ENCODE measurements at regions not wholly inside any gene's neighbourhood (a gene's known extent, or its start where the extent isn't known, plus 50 kb on each side); places are given as distances from the start of the nearest gene placed in this dataset.

DNA sequence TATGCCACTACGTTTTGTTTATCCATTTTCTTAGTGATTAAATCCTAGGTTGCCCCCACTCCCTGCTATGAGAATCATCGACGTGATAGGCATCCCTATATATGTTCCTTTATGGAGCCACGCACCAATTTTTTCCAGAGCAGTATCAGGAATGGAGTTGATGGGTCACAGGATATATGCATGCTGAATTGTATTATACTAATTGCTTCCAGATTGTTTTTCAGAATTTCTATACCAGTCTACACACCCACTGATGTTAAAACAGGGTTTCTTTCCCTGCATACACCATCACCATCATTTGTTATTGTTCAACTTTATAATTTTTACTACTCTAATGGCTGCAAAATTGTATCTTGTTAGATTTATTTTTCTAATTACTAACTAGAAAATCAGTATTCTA is 100.1 kb upstream of the MRPS22 start:
- no peak for FAIRE-seq
- H3K4me3 ChIP-seq (ENCODE audit: low read depth, low read length): no peak overlapping the region
- H3K36me3 ChIP-seq (ENCODE audit: control insufficient read depth, insufficient read depth, low read length): no peaks in the 10 kb centered on the region
- TF ChIP-seq, protein P1, sequence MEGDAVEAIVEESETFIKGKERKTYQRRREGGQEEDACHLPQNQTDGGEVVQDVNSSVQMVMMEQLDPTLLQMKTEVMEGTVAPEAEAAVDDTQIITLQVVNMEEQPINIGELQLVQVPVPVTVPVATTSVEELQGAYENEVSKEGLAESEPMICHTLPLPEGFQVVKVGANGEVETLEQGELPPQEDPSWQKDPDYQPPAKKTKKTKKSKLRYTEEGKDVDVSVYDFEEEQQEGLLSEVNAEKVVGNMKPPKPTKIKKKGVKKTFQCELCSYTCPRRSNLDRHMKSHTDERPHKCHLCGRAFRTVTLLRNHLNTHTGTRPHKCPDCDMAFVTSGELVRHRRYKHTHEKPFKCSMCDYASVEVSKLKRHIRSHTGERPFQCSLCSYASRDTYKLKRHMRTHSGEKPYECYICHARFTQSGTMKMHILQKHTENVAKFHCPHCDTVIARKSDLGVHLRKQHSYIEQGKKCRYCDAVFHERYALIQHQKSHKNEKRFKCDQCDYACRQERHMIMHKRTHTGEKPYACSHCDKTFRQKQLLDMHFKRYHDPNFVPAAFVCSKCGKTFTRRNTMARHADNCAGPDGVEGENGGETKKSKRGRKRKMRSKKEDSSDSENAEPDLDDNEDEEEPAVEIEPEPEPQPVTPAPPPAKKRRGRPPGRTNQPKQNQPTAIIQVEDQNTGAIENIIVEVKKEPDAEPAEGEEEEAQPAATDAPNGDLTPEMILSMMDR (IDR thresholded peaks at IDR 0.05; ENCODE audit: insufficient read depth, low read length, severe bottlenecking): no peak
- no peak for DNase-seq (ENCODE audit: low read depth)
- H3K27me3 ChIP-seq (ENCODE audit: control insufficient read depth, insufficient read depth, low read length): peaks cover 1% of the 10 kb centered on the region

DNA sequence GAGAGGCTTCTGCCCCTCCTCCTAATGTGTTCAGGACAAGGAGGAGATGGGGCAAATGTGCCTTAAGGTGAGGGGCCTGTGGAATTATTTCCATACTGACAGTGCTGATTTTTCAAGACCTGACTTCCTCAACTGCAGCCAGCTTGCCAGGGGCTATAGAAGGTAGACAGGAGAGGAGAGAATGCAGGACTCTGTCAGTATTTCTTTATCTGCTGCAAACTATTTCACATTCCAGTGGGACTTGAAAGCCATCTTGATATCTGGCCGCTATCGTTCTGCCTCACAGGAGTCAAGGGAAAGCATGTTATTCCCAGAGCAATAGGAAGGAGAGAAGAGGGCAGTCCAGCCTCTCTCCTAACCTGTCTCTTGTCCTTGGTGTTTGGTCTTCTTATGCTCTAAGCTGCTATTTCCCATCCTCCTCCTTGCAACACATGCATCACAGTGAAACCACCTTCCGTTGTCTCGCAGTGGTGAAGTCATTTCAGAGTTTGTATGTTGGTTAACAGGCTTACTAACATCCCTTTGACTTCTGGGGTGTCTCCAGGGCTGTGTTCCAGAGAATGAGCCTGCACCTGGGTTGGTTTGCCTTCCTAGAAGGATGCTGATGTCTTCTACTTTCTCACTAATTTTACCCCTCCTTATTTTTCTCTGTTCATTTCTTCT is 95.1 kb upstream of the MRPS22 start:
- Histone ChIP-seq H3K36me3 (ENCODE audit: control insufficient read depth, insufficient read depth, low read length) (no peaks in the 10 kb centered on the region), H3K4me3 (ENCODE audit: low read depth, low read length) (no peak overlapping the region), H3K27me3 (ENCODE audit: control insufficient read depth, insufficient read depth, low read length) (peaks cover 1% of the 10 kb centered on the region)
- DNase-seq (ENCODE audit: low read depth): no peak
- FAIRE-seq: peak; percentile 88
- TF ChIP-seq, protein P1 (IDR thresholded peaks at IDR 0.05; ENCODE audit: insufficient read depth, low read length, severe bottlenecking): no peak

DNA sequence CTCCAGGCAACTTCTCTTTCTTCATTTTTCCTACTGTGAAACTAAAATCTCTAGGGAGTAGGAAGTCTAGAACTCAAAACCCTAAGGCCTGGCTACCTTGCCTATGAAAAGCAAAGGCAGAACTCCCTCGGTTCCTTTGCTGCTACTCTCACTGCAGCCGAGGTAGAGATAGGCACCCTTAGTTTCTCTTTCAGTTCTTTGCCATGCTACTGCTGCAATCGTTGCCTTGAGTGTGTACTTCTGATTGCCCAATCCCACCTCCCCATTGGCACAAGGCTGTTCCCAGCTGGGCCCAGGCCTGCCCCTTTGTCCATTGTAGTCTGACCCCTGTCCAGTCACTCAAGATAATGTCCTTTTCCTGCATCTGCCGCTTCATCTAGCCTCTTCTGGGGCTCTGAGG is 92.3 kb upstream of the MRPS22 start:
- Histone ChIP-seq H3K36me3 (ENCODE audit: control insufficient read depth, insufficient read depth, low read length) (no peaks in the 10 kb centered on the region), H3K4me3 (ENCODE audit: low read depth, low read length) (no peak overlapping the region), H3K27me3 (ENCODE audit: control insufficient read depth, insufficient read depth, low read length) (peaks cover 1% of the 10 kb centered on the region)
- TF ChIP-seq, protein P1 (IDR thresholded peaks at IDR 0.05; ENCODE audit: insufficient read depth, low read length, severe bottlenecking): no peak
- DNase-seq (ENCODE audit: low read depth) (no peak), FAIRE-seq (no peak)

DNA sequence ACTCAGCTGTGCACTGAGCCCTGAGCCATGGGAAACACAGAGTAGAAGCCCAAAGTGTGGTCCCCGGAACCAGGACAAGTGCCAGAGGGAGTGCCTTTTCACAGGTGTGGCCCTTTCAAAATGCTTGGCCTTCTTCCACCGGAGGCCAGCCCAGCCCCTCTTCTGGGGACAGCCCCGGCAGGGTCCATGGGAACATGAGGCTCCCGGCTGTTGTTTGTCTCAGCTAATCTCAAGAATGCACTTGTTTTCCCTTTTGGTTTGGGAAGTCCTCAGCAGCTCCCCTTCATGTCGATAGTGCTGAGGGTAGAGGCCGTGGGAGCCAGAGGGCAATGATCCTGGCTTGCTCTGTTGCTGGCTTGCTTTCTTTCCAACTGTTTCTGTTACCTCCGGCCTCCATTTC is 91.1 kb upstream of the MRPS22 start:
- H3K27me3 ChIP-seq (ENCODE audit: control insufficient read depth, insufficient read depth, low read length): peaks cover 1% of the 10 kb centered on the region
- no peak for DNase-seq (ENCODE audit: low read depth)
- H3K4me3 ChIP-seq (ENCODE audit: low read depth, low read length): no peak overlapping the region
- no peaks in the 10 kb centered on the region for H3K36me3 ChIP-seq (ENCODE audit: control insufficient read depth, insufficient read depth, low read length)
- FAIRE-seq: no peak
- TF ChIP-seq, protein P1 (IDR thresholded peaks at IDR 0.05; ENCODE audit: insufficient read depth, low read length, severe bottlenecking): no peak

DNA sequence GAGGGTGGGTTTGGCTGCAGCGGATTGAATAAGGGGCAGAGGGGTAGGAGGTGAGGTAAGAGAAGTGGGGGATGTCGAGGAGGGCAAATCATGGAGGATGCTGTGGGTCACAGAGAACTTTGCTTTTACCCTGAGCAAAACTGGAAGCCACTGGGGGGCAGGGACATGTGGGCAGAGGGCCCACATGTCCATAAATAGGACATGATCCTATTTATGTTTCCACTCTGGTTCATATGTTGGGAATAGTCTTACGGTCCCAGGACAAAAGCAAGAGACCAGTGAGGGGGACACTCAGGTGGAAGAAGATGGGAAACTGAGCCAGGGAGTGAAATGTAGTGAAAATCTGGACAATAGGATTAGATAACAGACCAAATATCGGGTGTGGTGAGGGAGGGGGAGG is 85.5 kb upstream of the MRPS22 start:
- no peak overlapping the region for H3K4me3 ChIP-seq (ENCODE audit: low read depth, low read length)
- DNase-seq (ENCODE audit: low read depth) (no peak), FAIRE-seq (no peak)
- no peaks in the 10 kb centered on the region for H3K36me3 ChIP-seq (ENCODE audit: control insufficient read depth, insufficient read depth, low read length)
- H3K27me3 ChIP-seq (ENCODE audit: control insufficient read depth, insufficient read depth, low read length): no peaks in the 10 kb centered on the region
- TF ChIP-seq, protein P1 (IDR thresholded peaks at IDR 0.05; ENCODE audit: insufficient read depth, low read length, severe bottlenecking): no peak

DNA sequence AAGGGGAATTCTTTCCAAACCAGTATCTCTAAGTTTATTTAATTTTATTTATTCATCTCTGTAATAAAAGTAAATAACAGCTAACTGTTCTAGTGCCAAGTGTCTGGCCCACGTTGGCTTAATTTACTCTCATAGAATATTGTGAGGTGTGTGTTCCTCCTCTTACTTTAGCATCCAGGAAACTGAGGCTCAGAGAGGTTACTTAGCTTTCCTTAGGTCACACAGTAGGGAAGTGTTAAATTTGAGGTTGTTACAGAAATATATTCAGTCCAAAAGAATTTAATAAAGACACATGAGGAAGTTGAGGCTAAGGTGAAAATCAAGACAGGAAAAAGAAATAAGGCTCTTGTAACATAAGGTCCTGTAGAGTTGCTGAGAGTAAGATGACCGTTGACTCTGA is 84.4 kb upstream of the MRPS22 start:
- Histone ChIP-seq H3K36me3 (ENCODE audit: control insufficient read depth, insufficient read depth, low read length) (no peaks in the 10 kb centered on the region), H3K4me3 (ENCODE audit: low read depth, low read length) (no peak overlapping the region), H3K27me3 (ENCODE audit: control insufficient read depth, insufficient read depth, low read length) (no peaks in the 10 kb centered on the region)
- FAIRE-seq: no peak
- TF ChIP-seq, protein P1 (IDR thresholded peaks at IDR 0.05; ENCODE audit: insufficient read depth, low read length, severe bottlenecking): no peak
- no peak for DNase-seq (ENCODE audit: low read depth)

All from bronchial epithelial cell (primary cell).